Astrocyte (in vitro differentiated cells and primary cell): ENCODE measurements at regions not wholly inside any gene's neighbourhood (a gene's known extent, or its start where the extent isn't known, plus 50 kb on each side); places are given as distances from the start of the nearest gene placed in this dataset.
"Not testable (repeated sequence)": the region's sequence is repeated elsewhere in the genome, so short reads cannot be mapped to it uniquely, and the experiment has no call there.

Experiments
- EZH2 ChIP-seq: IDR thresholded peaks from 2 replicates; pipeline ENCODE4 v1.6.1; 2012; ENCODE audit warnings: mild to moderate bottlenecking, low read length, inconsistent platforms; ENCODE audit not compliant: insufficient read depth
- TF ChIP-seq, protein P1 (sequence below): IDR thresholded peaks from 2 replicates; pipeline ENCODE4 v1.5.1; 2011; ENCODE audit warnings: low read depth, mild to moderate bottlenecking, inconsistent platforms, low read length, moderate library complexity; ENCODE audit not compliant: insufficient read depth

- TF ChIP-seq, protein P1, sequence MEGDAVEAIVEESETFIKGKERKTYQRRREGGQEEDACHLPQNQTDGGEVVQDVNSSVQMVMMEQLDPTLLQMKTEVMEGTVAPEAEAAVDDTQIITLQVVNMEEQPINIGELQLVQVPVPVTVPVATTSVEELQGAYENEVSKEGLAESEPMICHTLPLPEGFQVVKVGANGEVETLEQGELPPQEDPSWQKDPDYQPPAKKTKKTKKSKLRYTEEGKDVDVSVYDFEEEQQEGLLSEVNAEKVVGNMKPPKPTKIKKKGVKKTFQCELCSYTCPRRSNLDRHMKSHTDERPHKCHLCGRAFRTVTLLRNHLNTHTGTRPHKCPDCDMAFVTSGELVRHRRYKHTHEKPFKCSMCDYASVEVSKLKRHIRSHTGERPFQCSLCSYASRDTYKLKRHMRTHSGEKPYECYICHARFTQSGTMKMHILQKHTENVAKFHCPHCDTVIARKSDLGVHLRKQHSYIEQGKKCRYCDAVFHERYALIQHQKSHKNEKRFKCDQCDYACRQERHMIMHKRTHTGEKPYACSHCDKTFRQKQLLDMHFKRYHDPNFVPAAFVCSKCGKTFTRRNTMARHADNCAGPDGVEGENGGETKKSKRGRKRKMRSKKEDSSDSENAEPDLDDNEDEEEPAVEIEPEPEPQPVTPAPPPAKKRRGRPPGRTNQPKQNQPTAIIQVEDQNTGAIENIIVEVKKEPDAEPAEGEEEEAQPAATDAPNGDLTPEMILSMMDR: not testable (repeated sequence)
- not testable (repeated sequence) for TF ChIP-seq EZH2
Observed at GRCh38 chr7:81829511-81829910, 59.7 kb upstream of the HGF start.
